ENCODE measurements at regions not wholly inside any gene's neighbourhood (a gene's known extent, or its start where the extent isn't known, plus 50 kb on each side); places are given as distances from the start of the nearest gene placed in this dataset.

DNA sequence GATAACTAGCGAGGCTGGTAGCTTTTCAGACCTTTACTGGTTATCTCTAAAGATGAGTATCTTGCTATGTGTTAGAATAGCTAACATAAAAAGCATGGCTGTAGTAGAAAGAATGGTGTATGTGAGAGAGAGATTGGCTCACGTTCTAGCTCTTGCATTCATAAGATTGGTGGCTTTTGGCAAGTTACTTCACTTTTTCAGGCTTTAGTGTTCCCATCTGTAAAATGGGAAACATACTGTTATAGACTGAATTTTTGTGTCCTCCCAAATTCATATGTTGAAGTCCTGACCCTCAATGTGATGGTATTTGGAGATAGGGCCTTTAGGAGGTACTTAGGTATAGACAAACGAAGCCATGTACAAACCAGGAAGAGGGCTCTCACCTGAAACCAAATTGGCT, 302.4 kb upstream of the KLF4 start:
- H3K27me3 ChIP-seq, result no peaks in the 10 kb centered on the region
- no peaks in the 10 kb centered on the region for H3K4me1 ChIP-seq
- DNase-seq, result no peak
- TF ChIP-seq CTCF (IDR thresholded peaks at IDR 0.05), result no peak
- no peaks in the 10 kb centered on the region for H3K9me3 ChIP-seq
- H3K27ac ChIP-seq, result no peak overlapping the region
- intact Hi-C loops (cut with DNase I), result loop anchor here (10.0 kb wide), 1 partner anchor 307 kb away; the partner anchor contains the start of gene KLF4
- H3K4me3 ChIP-seq, result no peak overlapping the region
- no peaks in the 10 kb centered on the region for H3K36me3 ChIP-seq
- H3K9ac ChIP-seq (ENCODE audit: low read depth in 2 of 2, low read length in 2 of 2), result no peak overlapping the region

GRCh38 chr9:107789001-107789700, 299.6 kb upstream of the KLF4 start:
- no peaks in the 10 kb centered on the region for H3K9me3 ChIP-seq
- no peak overlapping the region for H3K9ac ChIP-seq (ENCODE audit: low read depth in 2 of 2, low read length in 2 of 2)
- H3K27ac ChIP-seq, result no peak overlapping the region
- no peak overlapping the region for H3K4me3 ChIP-seq
- H3K27me3 ChIP-seq, result no peaks in the 10 kb centered on the region
- no peaks in the 10 kb centered on the region for H3K36me3 ChIP-seq
- DNase-seq, result no peak
- no peaks in the 10 kb centered on the region for H3K4me1 ChIP-seq
- no peak for TF ChIP-seq CTCF (IDR thresholded peaks at IDR 0.05)
- intact Hi-C loops (cut with DNase I), result no loop called here

DNA sequence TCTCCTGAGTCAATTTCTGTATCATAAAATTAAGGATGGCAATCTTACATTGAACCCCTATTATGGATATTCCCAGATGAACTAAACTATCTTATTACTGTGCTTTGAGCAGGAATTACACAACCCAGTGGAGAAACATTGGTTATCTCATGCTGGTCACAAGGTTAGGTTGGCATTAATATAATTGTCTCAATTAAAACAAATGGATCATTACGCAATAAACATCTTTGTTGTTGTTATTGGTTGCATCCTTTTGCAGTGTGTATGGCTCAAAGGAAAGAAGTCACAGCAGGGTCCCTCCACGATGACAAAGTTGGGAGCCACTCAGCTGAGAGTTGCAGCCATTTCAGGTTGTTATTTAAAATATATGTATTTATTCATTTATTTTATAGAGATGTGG, 297.0 kb upstream of the KLF4 start:
- intact Hi-C loops (cut with DNase I), result no loop called here
- H3K27ac ChIP-seq, result no peak overlapping the region
- H3K36me3 ChIP-seq, result no peaks in the 10 kb centered on the region
- H3K27me3 ChIP-seq, result no peaks in the 10 kb centered on the region
- no peak overlapping the region for H3K4me3 ChIP-seq
- no peak for DNase-seq
- H3K4me1 ChIP-seq, result no peaks in the 10 kb centered on the region
- no peak overlapping the region for H3K9ac ChIP-seq (ENCODE audit: low read depth in 2 of 2, low read length in 2 of 2)
- no peak for TF ChIP-seq CTCF (IDR thresholded peaks at IDR 0.05)
- H3K9me3 ChIP-seq, result no peaks in the 10 kb centered on the region

GRCh38 chr9:107784235-107784958, 294.8 kb upstream of the KLF4 start:
- Histone ChIP-seq H3K4me1 (no peaks in the 10 kb centered on the region), H3K9me3 (no peaks in the 10 kb centered on the region), H3K9ac (ENCODE audit: low read depth in 2 of 2, low read length in 2 of 2) (no peak overlapping the region), H3K27me3 (no peaks in the 10 kb centered on the region), H3K36me3 (no peaks in the 10 kb centered on the region), H3K4me3 (no peak overlapping the region), H3K27ac (no peak overlapping the region)
- TF ChIP-seq CTCF (IDR thresholded peaks at IDR 0.05), result no peak
- intact Hi-C loops (cut with DNase I), result no loop called here
- no peak for DNase-seq

- Histone ChIP-seq H3K9me3 (no peaks in the 10 kb centered on the region), H3K36me3 (no peaks in the 10 kb centered on the region), H3K4me1 (no peaks in the 10 kb centered on the region), H3K4me3 (no peak overlapping the region), H3K27ac (no peak overlapping the region), H3K9ac (ENCODE audit: low read depth in 2 of 2, low read length in 2 of 2) (no peak overlapping the region), H3K27me3 (no peaks in the 10 kb centered on the region)
- intact Hi-C loops (cut with DNase I), result no loop called here
- TF ChIP-seq CTCF (IDR thresholded peaks at IDR 0.05), result no peak
- DNase-seq, result no peak
Observed at GRCh38 chr9:107782789-107783188, 293.2 kb upstream of the KLF4 start.
